Upper lobe of right lung (tissue), 1 donor: ENCODE measurements at regions not wholly inside any gene's neighbourhood (a gene's known extent, or its start where the extent isn't known, plus 50 kb on each side); places are given as distances from the start of the nearest gene placed in this dataset.

Source experiments
- ATAC-seq: fragments of 200-7000 bp; cut with Tn5 transposase; one replicate; pipeline ENCODE4 v1.9.1; 2020; ENCODE audit warnings: mild to moderate bottlenecking, moderate library complexity
- DNase-seq: peaks from one replicate; pipeline ENCODE4 v3.0.0-alpha.2; 2020
- H3K27ac ChIP-seq: fragments of 200-600 bp; one replicate; pipeline ENCODE4 v1.8.0; 2022
- H3K27me3 ChIP-seq: fragments of 200-600 bp; one replicate; pipeline ENCODE4 v1.8.0; 2022; ENCODE audit warnings: mild to moderate bottlenecking
- H3K36me3 ChIP-seq: fragments of 200-600 bp; one replicate; pipeline ENCODE4 v1.8.0; 2022
- H3K4me1 ChIP-seq: fragments of 200-600 bp; one replicate; pipeline ENCODE4 v1.8.0; 2022
- H3K4me3 ChIP-seq: fragments of 200-600 bp; one replicate; pipeline ENCODE4 v1.8.0; 2022; ENCODE audit warnings: mild to moderate bottlenecking
- H3K9me3 ChIP-seq: fragments of 200-600 bp; one replicate; pipeline ENCODE4 v1.8.0; 2022
- intact Hi-C: fragments of 100-400 bp; cut with DNase I; formaldehyde crosslinking; loops from one replicate; pipeline ENCODE4 v1.11.0; 2022
- TF ChIP-seq, protein P1 (sequence below): fragments of 200-600 bp; IDR thresholded peaks from one replicate; pipeline ENCODE4 v1.8.0; 2022; ENCODE audit warnings: antibody characterized with exemption
- donor health status: DM: no; HTN: yes; CAD: no; lungs with severe emphysema.

DNA sequence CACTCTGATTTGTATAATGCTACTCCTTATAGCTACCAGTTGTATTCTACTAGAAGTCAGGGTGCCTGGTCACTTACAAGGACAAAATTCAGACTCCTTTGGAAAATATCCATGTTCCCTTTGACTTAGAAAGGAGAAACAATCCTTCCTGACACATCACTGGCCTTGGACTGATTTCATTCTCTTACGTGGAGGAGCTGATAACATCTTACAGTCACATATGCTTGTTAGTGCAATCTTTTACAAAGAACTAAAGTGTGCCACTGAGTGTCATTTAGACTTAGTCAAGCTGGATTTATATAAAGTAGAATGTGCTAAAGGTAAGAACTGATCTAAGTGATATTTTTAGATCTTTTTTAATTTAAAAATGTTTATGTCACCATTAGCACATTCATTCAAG is 131.0 kb upstream of the TMTC2 start:
- Histone ChIP-seq H3K27ac (no peak overlapping the region), H3K9me3 (no peaks in the 10 kb centered on the region), H3K36me3 (no peaks in the 10 kb centered on the region), H3K4me1 (no peaks in the 10 kb centered on the region), H3K4me3 (no peak overlapping the region), H3K27me3 (no peaks in the 10 kb centered on the region)
- DNase-seq (no peak), ATAC-seq (no peak)
- intact Hi-C loops, result no loop called here
- TF ChIP-seq, protein P1, sequence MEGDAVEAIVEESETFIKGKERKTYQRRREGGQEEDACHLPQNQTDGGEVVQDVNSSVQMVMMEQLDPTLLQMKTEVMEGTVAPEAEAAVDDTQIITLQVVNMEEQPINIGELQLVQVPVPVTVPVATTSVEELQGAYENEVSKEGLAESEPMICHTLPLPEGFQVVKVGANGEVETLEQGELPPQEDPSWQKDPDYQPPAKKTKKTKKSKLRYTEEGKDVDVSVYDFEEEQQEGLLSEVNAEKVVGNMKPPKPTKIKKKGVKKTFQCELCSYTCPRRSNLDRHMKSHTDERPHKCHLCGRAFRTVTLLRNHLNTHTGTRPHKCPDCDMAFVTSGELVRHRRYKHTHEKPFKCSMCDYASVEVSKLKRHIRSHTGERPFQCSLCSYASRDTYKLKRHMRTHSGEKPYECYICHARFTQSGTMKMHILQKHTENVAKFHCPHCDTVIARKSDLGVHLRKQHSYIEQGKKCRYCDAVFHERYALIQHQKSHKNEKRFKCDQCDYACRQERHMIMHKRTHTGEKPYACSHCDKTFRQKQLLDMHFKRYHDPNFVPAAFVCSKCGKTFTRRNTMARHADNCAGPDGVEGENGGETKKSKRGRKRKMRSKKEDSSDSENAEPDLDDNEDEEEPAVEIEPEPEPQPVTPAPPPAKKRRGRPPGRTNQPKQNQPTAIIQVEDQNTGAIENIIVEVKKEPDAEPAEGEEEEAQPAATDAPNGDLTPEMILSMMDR, result no peak

GRCh38 chr12:82565966-82566365 is 120.7 kb upstream of the TMTC2 start:
- no peaks in the 10 kb centered on the region for H3K9me3 ChIP-seq
- DNase-seq, result no peak
- no peaks in the 10 kb centered on the region for H3K4me1 ChIP-seq
- no peak overlapping the region for H3K4me3 ChIP-seq
- H3K27me3 ChIP-seq, result no peaks in the 10 kb centered on the region
- intact Hi-C loops, result no loop called here
- no peak for ATAC-seq
- TF ChIP-seq, protein P1, result no peak
- no peak overlapping the region for H3K27ac ChIP-seq
- no peaks in the 10 kb centered on the region for H3K36me3 ChIP-seq

- intact Hi-C loops, result no loop called here
- H3K9me3 ChIP-seq, result no peaks in the 10 kb centered on the region
- H3K27me3 ChIP-seq, result no peaks in the 10 kb centered on the region
- no peaks in the 10 kb centered on the region for H3K4me1 ChIP-seq
- no peak for DNase-seq
- no peak for ATAC-seq
- H3K36me3 ChIP-seq, result no peaks in the 10 kb centered on the region
- H3K4me3 ChIP-seq, result no peak overlapping the region
- H3K27ac ChIP-seq, result no peak overlapping the region
- TF ChIP-seq, protein P1, result no peak
Observed at GRCh38 chr12:82567688-82568087, 119.0 kb upstream of the TMTC2 start.

- Histone ChIP-seq H3K4me1 (no peaks in the 10 kb centered on the region), H3K36me3 (no peaks in the 10 kb centered on the region), H3K27ac (no peak overlapping the region), H3K27me3 (no peaks in the 10 kb centered on the region), H3K9me3 (no peaks in the 10 kb centered on the region), H3K4me3 (no peak overlapping the region)
- intact Hi-C loops, result no loop called here
- ATAC-seq (no peak), DNase-seq (no peak)
- TF ChIP-seq, protein P1, result no peak
Observed at GRCh38 chr12:82574191-82574590, 112.5 kb upstream of the TMTC2 start.

DNA sequence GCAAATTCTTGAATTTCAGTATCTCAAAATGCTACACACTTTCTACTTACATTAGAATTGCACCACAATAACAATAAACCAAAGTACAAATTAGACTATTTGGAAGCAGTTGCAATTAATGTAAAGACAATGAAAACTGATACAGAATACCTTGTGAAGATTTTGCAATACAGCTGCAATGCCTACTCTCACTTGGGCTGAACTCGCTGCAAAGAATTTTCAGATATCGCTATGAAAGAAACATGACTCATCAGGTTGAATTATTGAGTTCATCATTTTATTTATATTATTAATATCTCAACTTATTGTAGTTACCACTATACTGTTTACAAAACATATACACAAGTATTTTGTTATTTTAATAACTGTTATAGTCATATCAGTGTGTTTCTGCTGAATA is 108.0 kb upstream of the TMTC2 start:
- intact Hi-C loops, result no loop called here
- no peak for DNase-seq

GRCh38 chr12:82583756-82584155 is 103.0 kb upstream of the TMTC2 start:
- no peak overlapping the region for H3K27ac ChIP-seq
- H3K9me3 ChIP-seq, result no peaks in the 10 kb centered on the region
- intact Hi-C loops, result no loop called here
- TF ChIP-seq, protein P1, result no peak
- H3K27me3 ChIP-seq, result no peaks in the 10 kb centered on the region
- no peak overlapping the region for H3K4me3 ChIP-seq
- no peaks in the 10 kb centered on the region for H3K36me3 ChIP-seq
- no peak for DNase-seq
- ATAC-seq, result no peak
- no peaks in the 10 kb centered on the region for H3K4me1 ChIP-seq

More for the DNA sequence above, 108.0 kb upstream of the TMTC2 start:
- H3K27me3 ChIP-seq, result no peaks in the 10 kb centered on the region
- no peak overlapping the region for H3K4me3 ChIP-seq
- H3K36me3 ChIP-seq, result no peaks in the 10 kb centered on the region
- H3K9me3 ChIP-seq, result no peaks in the 10 kb centered on the region
- TF ChIP-seq, protein P1, result no peak
- H3K27ac ChIP-seq, result no peak overlapping the region
- H3K4me1 ChIP-seq, result no peaks in the 10 kb centered on the region
- no peak for ATAC-seq
